TTC549 (cell line): ENCODE measurements at regions not wholly inside any gene's neighbourhood (a gene's known extent, or its start where the extent isn't known, plus 50 kb on each side); places are given as distances from the start of the nearest gene placed in this dataset.

Experiments used
- FAIRE-seq: peaks from 2 replicates; lab custom pipeline; 2012; peaks lifted over from hg19 to GRCh38; lab: Jason Lieb, UNC

DNA sequence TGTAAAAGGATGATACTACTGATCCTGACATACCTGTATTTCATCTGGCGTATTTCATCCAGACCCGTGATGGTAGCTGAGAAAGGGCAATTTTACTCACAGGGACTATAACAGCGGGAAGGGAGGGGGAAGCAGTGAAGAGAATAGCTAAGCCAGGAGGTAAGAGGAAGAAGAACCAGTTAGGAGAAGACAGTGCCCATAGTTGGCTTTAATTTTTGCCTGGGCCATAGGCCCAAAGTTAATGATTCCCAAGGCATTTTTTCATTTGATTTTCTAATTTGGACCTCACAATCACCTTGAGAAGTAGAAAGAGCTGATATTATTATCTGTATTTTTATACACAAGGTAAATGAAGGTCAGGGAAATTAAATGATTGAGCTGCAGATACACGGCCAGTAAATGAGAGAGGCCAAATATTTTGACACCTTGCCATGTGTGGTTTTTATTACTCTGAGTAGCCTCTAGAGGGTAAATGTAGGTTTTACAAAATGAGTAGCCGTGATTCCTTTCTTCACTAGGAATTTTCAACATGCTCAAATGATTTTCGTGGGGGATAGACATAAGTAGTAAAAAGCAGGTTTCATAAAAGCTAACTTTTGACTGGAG is 382.2 kb downstream of the FUT8 start:
- FAIRE-seq: no peak

DNA sequence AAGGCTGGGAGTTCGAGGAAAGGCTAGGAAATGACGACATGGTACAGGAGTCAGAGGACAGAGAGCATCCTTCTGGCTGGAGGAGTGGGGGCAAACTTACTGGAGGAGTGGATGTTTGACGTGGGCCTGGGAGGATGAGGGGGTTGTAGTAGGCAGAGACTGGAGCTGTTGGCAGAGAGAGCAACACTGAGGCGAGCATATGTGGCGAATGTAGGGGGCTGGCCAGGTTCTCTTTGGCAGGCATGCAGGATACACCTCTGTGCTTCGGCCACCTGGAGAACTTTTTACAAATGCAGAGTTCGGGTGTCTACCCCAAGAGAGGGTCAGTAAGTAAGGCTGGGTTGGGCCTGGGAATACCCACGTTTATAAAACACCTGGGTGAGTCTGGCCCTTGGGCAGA is 385.7 kb downstream of the FUT8 start:
- no peak for FAIRE-seq

DNA sequence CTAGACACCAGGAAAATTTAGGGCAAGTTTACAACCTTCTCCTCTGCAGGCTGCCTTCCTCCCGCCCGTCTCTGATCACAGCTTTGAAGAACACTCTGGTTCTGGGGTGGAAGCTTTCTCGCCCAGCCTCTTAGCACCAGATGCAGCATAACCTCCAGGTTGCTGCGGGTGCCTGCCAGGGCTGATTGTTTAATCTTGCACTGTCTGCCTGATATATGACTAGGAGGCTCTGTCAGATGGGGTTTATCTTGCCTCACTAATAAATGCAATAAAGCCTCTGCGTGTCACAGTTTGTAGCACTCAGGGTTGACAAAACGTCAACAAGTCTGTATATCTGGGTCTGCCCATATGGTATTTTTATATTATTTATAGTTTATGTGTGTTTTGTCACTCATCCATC is 388.2 kb downstream of the FUT8 start:
- FAIRE-seq: no peak

DNA sequence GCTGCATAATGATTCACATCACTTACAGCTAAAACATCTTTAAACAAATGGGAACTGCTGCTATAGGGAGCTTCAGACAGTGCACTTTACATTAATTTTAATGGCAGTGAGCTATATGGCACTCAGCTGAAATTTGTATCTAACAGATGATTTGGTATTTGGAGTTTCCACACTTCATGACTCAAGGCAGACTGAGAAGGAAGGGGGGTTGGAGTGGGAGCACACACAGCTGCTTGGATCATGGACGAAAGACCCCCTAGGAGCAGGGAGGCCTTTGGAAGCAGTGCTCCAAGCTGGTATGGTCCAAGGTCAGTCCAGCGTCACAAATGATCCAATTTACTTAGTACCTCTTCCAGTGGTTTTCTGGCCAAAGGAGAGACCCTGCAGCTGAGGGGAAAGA is 389.7 kb downstream of the FUT8 start:
- FAIRE-seq: no peak

DNA sequence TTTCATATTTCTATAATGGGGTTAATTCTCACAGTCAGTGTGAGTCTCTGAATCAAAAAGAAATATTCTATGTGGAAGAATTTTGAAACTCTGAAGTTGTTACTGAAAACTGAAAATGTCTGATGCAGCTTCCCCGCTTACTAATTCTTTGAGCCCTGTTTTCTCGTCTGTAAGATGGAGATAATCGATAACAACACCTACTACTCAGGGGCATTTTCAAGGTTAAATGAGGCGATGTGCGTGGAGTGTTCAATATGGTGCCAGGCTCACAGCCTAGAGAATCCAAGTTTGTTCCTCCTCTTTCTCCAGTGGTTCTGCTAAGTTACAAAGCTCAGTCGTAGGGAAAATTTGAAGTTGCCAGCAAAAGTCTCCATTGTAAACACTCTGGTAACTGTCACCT is 391.4 kb downstream of the FUT8 start:
- no peak for FAIRE-seq

DNA sequence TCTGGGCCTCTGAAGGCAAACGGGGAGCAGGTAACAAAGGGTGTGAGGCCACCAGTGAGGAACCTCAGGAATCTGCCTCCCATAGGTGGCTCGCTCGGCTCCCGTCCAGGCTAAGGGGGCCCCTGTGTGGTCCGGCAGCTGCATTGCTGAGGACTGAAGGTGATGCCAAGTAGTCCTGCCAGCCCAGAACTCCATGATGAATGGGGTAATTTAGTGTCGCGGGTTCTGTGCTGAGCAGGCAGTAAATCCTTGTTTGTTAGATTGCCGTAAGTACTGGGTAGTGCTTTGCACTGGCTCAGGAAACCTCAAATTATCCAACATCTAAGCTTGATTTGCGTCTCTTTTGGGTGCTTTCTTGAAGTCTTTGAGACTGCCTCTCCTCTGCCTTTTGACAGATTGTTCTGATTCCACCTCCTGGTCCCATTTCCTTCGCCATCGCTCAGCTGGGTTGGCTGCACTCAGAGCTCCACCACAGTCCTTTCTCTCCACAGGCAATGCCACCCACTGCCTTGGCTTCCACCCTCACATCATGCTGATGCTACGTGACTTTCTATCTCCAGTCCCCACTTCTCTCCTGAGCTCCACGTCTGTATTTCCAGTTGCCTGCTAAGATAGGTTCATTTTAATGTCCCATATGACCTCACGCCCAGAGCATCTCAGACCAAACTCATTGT is 392.0 kb downstream of the FUT8 start:
- no peak for FAIRE-seq

DNA sequence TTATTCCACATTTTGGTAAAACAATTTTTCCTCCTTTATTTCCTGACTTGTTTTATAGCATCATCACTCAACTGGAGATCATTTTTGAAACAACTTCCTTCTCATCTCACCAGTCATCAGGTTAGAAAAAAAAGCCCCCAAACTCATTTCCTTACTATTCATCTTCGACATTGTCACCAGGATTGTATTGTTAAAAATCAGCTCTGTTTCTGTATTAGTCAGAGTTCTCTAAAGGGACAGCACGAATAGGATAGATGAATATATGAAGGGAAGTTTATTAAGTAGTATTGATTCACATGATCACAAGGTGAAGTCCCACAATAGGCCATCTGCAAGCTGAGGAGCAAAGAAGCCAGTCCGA is 392.6 kb downstream of the FUT8 start:
- no peak for FAIRE-seq

DNA sequence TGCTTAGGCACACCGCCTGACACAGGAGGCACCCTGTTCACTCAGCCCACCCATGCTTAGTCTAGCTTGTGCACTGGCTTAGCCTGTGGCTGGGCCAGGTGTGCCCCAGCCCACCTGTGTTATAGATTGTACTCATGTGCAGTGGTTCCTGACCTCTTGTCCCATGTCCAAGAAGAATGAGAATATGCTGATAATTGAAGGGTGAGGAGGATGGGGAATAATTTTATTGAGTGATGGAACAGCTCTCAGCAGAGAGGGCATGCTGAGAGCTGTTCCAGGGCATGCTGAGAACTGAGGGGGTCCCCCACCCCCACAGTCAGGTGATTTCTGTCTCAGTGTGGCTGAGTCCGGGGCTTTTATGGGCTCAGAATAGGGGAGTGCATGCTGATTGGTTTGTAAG is 395.9 kb downstream of the FUT8 start:
- FAIRE-seq: no peak

DNA sequence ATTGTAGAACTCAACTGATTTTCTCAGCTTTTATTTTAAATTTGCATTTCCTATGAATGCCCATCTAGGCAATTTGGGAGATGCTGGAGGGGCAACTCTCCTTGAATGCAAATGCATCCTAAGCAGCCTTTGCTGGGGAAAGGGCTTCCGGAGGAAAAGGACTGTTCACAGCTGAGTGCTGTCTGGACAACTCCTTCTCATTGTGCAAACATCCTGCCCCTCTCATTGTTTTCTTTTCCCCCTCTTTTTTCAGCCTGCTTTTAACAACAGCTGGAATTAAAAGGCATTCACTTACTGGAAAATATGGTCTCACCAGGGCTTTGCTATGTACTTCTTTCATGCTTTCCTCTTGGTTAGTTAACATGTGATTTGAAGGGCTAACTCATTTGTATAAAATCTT is 397.8 kb downstream of the FUT8 start:
- FAIRE-seq: no peak

DNA sequence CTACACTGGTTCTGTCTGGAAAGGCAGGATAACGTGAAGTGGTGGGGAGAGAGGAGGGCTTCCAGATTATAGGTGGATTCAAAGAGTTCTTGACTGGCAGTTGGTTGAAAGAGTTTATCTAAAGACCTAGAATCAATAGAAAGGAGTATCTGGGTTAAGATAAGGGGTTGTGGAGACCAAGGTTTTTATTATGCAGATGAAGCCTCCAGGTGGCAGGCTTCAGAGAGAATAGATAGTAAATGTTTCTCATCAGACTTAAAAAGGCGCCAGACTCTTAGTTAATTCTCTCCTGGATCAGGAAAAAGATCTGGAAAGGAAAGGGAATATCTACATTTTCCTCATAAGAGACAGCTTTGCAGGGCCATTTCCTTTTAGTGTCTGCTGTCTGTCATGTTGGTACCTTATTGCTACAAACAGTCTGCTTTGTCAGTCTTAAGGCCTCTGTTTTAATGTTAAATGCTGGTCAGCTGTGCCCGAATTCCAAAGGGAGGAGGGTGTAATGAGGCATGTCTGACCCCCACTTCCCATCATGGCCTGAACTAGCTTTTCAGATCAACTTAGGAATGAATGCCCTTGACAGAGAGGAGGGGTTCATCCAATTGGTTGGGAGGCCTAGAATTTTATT is 401.3 kb downstream of the FUT8 start:
- FAIRE-seq: no peak

DNA sequence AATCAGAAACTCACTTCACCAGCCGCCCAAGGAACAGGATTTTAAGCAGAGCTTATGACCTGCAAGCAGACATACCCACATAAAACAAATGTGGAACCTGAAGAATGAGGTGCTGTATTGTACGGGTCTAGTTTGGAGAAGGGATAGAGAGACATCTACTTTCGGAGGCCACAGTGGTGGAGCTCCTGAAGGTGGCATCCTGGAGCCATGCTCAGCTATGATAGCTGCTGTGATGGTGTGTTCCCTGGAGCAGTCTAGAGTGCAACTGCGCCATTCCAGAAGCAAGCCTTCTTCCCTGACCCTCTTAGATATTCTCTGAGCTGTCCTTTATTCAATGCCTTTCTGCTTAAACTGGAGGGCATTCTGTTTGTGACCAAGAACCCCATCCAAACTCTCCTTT is 402.6 kb downstream of the FUT8 start:
- no peak for FAIRE-seq

DNA sequence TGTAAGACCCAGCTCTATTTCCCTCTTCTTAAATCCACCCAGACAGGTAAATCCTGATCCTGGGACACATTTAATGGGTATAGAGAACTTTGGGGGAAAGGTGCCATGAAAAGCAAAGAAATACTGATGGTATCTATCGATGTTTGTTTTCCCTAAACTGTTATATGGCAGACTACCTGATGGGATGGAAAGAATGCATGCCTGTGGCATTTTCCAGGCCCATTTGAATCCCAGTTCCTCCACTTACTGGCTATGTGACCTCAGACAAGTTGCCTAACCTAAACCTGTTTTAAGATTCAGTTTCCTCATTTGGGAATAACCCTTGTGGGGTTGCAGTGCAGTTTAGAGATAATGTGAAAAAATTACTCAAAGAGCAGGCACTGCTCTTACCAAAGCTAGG is 404.5 kb downstream of the FUT8 start:
- FAIRE-seq: no peak

DNA sequence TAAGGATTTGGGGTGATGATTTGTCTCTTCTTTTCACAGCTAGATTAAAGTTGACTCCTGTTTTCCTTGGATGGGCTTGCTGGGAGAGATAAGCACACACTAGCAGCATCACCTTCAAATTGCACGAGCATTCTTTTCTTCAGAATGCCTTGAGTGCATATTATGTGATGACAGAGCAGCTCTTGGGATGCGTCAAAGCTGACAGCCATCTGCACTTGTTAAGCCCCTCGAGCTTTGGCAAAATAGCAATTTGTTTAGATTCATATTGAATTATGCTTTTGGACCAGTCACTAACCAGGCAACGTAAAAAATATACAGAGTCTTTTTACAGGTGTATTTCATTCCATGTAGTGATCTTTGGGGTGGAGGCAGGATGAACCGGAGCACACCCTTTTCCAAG is 407.0 kb downstream of the FUT8 start:
- no peak for FAIRE-seq

DNA sequence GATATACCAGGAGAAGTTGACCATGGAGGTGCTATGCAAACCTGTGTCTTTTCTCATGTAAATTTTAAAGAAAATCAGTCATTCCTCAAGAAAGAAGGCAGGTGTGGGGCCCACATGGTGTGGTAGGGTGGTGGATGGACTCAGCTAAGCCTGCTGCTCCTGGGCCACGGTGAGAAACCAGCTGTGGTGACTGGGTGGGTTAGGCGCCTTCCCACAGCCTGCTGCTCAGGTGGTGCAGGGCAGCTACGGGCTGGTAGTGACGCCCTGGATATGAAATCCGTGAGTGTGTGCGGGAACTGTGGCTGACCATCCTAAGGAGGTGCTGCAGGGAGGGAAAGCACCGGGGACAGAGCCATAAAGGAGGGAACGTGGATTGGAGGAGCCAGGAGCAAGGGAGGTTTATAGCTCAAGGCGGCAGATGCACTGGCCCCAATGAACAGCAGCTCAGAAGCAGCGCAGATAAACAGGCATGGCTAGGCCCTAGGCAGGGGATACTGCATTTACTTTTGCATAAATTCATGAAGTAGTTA is 408.8 kb downstream of the FUT8 start:
- no peak for FAIRE-seq

DNA sequence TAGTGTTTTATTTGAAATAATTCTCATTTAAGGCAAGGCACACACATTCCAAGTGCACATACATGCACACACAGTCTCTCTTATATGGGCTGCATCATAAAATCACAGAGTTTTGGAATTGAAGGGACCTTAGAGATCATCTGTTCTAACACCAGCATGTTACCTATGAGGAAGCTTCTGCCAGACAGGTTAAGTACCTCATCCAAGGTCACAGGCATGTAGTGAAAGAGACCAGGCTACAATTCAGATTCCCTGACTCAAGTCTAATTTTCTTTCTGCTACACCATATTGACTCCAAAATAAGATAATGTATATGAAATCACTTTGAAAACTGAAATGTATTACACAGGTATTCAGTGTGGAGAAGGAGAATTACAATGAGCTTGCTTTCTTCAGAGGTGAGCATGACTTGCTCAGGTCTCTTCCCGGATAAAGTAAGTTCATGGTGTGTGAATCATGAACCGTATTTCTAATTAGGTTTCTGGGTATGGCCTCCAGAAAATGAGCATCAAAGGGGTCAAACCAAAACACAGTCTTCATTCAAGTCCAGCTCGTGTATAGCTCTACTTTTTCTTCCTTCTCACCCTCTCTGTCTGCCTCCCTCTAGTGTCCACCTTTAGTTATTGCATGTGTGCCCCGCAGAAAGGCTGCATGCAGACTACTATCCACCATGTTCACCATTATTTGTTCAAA is 411.9 kb downstream of the FUT8 start:
- FAIRE-seq: no peak

DNA sequence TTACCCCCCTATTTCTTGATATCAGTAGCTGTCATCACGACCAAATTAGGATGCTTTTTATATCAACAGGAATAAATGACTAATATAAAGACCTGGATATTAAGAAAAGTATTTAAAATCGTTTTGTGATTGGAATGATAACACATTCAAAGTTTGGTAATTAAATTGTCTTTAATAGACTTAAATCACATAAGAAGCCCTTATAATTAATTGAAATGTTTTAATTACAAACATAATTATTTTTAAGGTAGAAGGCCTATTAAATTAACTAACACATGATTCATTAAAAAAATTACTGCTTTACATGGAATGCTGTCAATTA is 412.4 kb downstream of the FUT8 start:
- FAIRE-seq: no peak

DNA sequence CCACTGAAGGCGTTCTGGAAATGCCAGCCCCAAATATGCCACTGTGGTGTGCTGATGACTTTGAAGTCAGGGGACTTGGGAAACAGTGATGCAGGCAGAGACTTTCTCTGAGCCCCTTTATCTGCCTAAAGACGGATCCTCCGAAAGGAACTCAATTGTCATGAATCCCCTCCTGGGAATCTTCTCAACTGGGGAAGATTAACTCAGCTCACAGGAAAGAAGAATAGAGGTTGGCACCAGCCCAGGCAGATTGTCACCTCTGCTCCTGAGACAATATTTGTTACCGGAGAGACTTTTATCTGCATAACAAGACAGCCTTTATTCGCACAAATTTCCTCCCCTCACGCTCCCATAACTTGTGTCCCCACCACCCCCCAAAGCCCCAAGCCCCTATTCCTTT is 414.4 kb downstream of the FUT8 start:
- FAIRE-seq: no peak

DNA sequence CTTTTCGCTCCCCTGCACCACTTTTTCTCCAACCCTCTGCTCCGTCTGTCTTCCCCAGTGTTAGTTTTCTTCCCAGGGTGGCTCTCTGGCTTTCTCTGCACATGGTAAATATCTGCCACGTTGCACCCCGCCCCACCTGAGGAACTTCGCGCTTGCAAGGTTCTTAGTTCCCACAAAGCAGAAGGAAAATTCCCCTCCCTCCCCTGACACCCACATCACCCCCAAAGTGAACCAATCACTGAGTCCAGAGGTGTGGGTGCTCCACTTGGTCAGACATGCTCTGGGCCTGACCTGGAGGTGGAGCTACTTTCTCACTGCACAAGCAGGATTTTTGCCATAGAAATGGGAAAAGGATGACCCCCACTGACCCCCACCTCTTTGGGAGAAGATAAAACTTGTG is 415.0 kb downstream of the FUT8 start:
- no peak for FAIRE-seq

DNA sequence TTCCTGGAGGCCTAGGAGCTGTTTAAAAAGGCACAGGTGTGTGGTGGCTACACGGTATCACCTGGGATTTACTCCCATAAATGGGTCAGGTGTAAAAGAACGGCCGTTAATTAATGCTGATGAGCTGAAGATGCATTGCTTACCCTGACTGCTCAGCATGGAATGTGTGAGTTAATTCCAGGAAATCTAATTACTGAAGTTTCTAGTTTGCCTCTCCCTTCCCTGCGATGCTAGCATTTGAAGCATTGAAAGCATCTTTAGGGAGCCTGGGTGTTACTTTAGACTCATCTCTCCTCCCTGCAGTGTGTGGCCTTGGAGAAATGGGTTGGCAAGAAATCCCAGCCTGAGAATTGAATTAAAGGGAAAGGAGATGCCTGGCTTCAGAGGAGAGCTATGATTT is 415.9 kb downstream of the FUT8 start:
- FAIRE-seq: no peak

DNA sequence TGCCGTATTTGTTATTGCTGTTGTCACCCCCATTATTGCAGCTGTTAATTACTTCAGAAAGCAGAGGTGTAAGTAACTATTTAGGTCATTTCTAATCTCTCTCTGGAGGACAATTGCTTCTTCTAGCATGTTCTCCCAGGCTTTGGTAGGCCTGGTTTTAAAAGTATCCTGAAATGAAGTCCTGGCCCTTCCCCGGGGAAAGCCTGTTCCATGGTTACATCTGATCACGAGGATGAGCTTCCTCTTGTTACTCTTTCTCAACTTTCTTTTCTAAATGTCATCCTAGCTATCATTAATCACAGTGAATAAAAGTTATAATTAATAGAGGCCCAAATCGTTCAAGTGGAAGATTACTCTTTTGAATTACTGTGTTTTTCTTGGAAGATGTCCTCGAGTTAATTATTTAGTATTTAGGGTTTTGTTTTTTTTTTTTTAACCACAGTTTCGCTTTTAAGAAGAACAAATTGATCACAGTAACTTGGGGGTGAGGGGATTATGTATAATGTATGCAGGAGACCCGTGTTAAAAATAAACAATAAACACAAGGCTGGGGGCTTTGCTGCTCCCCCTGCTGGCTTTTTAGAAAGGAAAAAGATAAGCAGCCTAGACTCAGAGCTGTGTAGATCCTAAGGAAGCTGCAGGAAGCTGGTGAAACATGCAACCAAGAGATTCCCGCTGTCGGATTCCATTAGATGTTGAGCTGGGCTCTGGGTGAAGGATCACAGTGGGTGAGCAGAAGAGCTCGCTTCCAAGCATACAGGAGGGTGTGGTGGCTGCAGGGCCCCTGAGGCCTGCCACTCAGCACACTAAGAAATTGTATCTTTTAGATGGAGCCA is 420.1 kb downstream of the FUT8 start:
- no peak for FAIRE-seq

DNA sequence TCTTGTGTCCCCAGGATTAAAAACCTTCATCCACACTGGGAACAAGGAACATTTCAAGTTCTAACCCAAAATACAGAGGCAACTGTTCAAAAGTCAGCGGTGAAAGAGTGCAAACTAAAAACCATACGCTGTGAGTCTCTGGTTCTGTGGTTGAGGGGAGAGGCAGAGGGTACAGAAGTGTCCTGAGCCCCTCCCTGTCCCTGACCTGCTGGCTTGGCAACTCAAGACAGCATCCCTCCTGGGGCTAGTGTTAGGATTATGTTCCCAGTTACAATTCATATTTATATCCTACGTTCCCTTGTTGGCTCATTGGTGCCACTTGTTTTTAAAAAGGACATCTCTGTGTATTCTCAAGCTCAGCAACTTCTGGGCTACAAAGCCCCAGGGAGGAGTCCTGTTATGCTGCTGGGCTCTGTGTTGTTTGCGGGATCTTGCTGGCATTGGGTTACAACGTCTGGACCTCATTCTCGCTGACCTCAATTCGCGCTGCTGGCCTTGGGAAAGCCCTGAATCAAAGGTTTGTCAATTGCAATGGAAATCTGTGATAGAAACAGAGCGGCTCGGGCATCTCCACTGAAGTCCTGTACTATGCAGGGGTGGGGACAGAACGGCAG is 420.8 kb downstream of the FUT8 start:
- no peak for FAIRE-seq

DNA sequence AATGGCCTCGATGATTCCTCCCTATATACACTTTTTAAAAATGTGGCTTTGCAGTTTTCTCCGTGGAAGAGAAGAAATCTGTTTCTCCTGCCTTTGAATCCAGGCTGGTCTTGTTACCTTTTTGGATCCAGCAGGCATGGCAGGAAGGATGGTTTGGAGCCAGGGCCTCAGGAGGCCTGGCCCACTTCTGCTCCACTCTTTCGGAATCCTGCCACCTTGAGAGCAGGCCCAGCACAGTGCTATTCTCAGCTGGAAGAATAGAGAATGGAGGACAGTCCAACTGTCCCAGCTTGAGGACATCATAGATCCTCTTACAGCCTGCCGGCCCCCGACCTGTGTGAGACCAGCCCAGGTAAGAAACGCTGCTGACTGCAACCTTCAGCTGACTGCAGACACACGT is 421.5 kb downstream of the FUT8 start:
- FAIRE-seq: no peak
